ENCODE measurements at regions not wholly inside any gene's neighbourhood (a gene's known extent, or its start where the extent isn't known, plus 50 kb on each side); places are given as distances from the start of the nearest gene placed in this dataset.

DNA sequence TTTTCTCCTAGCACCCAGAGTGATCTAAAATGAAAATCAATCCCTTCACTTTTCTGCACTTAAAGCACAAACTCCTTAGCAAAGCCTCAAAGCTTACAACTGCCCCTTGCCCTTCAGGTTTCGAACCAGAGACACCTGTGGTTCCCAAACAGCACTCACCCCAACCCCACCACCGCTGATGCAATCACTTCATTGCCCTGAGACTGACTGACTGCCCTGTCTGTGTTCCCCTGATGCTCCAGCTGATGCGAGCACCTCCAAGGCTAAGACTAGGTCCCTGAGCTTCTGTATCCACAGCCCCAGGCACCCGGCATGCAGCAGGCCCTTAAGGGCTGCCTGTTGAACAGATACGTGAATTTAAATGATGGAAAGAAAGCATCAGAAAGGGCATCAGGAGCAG, 127.3 kb downstream of the ZNF621 start:
- no peak overlapping the region for H3K4me3 Mint-ChIP-seq (ENCODE audit: unreplicated experiment)
- no peaks in the 10 kb centered on the region for H3K36me3 Mint-ChIP-seq (ENCODE audit: unreplicated experiment)
- H3K27me3 Mint-ChIP-seq (ENCODE audit: unreplicated experiment), result peaks cover 4% of the 10 kb centered on the region
- H3K27ac Mint-ChIP-seq (ENCODE audit: unreplicated experiment), result no peak overlapping the region
- DNase-seq, result no peak
- H3K9me3 Mint-ChIP-seq (ENCODE audit: unreplicated experiment), result peaks cover 2% of the 10 kb centered on the region
- TF ChIP-seq, protein P1, sequence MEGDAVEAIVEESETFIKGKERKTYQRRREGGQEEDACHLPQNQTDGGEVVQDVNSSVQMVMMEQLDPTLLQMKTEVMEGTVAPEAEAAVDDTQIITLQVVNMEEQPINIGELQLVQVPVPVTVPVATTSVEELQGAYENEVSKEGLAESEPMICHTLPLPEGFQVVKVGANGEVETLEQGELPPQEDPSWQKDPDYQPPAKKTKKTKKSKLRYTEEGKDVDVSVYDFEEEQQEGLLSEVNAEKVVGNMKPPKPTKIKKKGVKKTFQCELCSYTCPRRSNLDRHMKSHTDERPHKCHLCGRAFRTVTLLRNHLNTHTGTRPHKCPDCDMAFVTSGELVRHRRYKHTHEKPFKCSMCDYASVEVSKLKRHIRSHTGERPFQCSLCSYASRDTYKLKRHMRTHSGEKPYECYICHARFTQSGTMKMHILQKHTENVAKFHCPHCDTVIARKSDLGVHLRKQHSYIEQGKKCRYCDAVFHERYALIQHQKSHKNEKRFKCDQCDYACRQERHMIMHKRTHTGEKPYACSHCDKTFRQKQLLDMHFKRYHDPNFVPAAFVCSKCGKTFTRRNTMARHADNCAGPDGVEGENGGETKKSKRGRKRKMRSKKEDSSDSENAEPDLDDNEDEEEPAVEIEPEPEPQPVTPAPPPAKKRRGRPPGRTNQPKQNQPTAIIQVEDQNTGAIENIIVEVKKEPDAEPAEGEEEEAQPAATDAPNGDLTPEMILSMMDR (IDR thresholded peaks at IDR 0.05; ENCODE audit: partially characterized antibody, unreplicated experiment), result no peak
- H3K4me1 Mint-ChIP-seq (ENCODE audit: low read depth, unreplicated experiment), result no peaks in the 10 kb centered on the region

DNA sequence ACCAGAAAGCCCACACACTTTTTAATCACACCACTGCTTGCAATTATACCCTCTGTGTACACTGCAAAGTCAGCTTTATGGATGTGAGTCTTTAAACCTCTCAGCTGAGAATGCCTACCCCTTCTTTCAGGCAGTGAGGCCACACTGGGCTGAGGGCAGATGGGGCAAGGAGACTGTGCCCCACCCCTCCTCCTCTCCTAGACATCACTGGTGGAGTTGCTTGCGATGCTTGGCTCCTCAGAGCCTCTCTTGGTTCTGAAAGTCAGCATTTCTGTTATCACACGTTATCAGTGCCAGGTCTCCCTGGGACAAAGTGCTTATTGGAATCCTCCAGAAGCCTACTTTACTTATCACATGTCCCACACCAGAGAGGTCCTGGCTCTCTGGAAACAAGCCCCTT, 128.2 kb downstream of the ZNF621 start:
- Mint-ChIP-seq H3K4me1 (ENCODE audit: low read depth, unreplicated experiment) (no peaks in the 10 kb centered on the region), H3K4me3 (ENCODE audit: unreplicated experiment) (no peak overlapping the region), H3K27ac (ENCODE audit: unreplicated experiment) (no peak overlapping the region), H3K27me3 (ENCODE audit: unreplicated experiment) (peaks cover 4% of the 10 kb centered on the region), H3K36me3 (ENCODE audit: unreplicated experiment) (no peaks in the 10 kb centered on the region), H3K9me3 (ENCODE audit: unreplicated experiment) (peaks cover 2% of the 10 kb centered on the region)
- TF ChIP-seq, protein P1 (IDR thresholded peaks at IDR 0.05; ENCODE audit: partially characterized antibody, unreplicated experiment), result no peak
- DNase-seq, result no peak

DNA sequence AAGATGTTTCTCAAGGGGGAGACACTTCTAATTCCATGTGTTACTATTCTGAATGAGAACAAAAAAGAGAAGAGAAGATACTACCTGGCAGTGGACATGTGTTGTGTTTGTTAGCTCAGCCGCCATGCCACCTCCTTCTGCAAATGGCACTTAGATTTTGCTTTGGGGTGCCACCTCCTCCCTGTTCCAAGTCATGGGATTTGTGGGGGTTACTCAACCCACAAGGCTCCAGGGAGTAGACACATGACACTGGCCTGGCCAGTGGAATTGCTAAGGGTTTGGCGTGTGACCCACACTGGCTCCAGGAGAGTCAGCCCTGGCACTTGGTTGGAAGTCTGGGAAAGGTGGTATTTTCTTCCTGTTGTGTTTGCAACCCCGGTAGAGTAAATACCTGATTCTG, 129.1 kb downstream of the ZNF621 start:
- Mint-ChIP-seq H3K4me3 (ENCODE audit: unreplicated experiment) (no peak overlapping the region), H3K36me3 (ENCODE audit: unreplicated experiment) (no peaks in the 10 kb centered on the region), H3K27ac (ENCODE audit: unreplicated experiment) (no peak overlapping the region), H3K9me3 (ENCODE audit: unreplicated experiment) (peaks cover 2% of the 10 kb centered on the region), H3K27me3 (ENCODE audit: unreplicated experiment) (peaks cover 2% of the 10 kb centered on the region), H3K4me1 (ENCODE audit: low read depth, unreplicated experiment) (no peaks in the 10 kb centered on the region)
- DNase-seq, result no peak
- TF ChIP-seq, protein P1 (IDR thresholded peaks at IDR 0.05; ENCODE audit: partially characterized antibody, unreplicated experiment), result no peak

DNA sequence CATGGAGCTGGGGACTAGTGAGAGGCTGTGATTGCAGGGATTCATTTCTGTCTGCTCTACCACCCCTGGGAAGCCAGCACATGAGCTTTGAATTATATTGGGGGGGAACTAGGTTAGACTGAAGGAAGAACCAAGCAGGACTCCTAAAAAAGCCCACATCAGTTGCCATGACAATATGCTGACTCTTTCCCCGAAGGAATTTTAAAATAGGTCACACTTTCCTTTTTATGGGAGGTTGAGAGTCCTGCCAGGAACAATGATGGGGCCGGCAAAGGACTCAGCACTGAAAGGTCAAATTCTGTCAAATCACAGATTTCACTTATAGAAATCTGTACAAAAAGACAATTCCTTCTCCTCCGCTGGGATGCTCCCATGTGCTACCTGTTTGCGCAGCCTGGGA, 130.8 kb downstream of the ZNF621 start:
- no peaks in the 10 kb centered on the region for H3K36me3 Mint-ChIP-seq (ENCODE audit: unreplicated experiment)
- no peak overlapping the region for H3K4me3 Mint-ChIP-seq (ENCODE audit: unreplicated experiment)
- TF ChIP-seq, protein P1 (IDR thresholded peaks at IDR 0.05; ENCODE audit: partially characterized antibody, unreplicated experiment), result no peak
- no peaks in the 10 kb centered on the region for H3K4me1 Mint-ChIP-seq (ENCODE audit: low read depth, unreplicated experiment)
- H3K27ac Mint-ChIP-seq (ENCODE audit: unreplicated experiment), result no peak overlapping the region
- H3K27me3 Mint-ChIP-seq (ENCODE audit: unreplicated experiment), result peaks cover 2% of the 10 kb centered on the region
- no peak for DNase-seq
- H3K9me3 Mint-ChIP-seq (ENCODE audit: unreplicated experiment), result peaks cover 2% of the 10 kb centered on the region

DNA sequence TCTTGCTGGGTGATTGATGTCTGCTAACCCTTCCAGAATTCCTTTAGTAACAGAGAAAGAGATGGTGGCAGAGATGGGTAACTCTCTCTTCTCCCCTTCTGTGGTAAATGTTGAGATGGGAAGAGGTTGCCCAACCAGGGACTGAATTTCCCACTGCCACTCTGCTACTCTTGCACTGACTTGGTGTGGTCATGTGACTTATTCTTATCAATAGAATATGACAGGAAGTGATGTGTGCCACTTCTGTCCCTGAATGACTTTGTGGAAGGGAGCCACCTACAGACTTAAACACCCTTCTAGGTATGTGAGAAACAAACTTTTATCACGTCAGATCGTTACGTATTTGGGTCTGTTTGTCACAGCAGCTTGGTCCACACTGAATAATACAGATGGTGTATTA, 132.9 kb downstream of the ZNF621 start:
- no peak for DNase-seq
- Mint-ChIP-seq H3K4me1 (ENCODE audit: low read depth, unreplicated experiment) (no peaks in the 10 kb centered on the region), H3K36me3 (ENCODE audit: unreplicated experiment) (no peaks in the 10 kb centered on the region), H3K4me3 (ENCODE audit: unreplicated experiment) (no peak overlapping the region), H3K27ac (ENCODE audit: unreplicated experiment) (no peak overlapping the region), H3K9me3 (ENCODE audit: unreplicated experiment) (peaks cover 2% of the 10 kb centered on the region), H3K27me3 (ENCODE audit: unreplicated experiment) (peaks cover 2% of the 10 kb centered on the region)
- TF ChIP-seq, protein P1 (IDR thresholded peaks at IDR 0.05; ENCODE audit: partially characterized antibody, unreplicated experiment), result no peak
